HepG2 (cell line): ENCODE measurements at regions not wholly inside any gene's neighbourhood (a gene's known extent, or its start where the extent isn't known, plus 50 kb on each side); places are given as distances from the start of the nearest gene placed in this dataset.

Source experiments
- ATAC-seq: fragments of 200-7000 bp; cut with Tn5 transposase; 3 replicates; pipeline ENCODE4 v1.9.1; 2020; ENCODE audit warnings: mild to moderate bottlenecking, moderate library complexity
- BruUV-seq: library from RNA; stranded (reverse); fragments of 400-500 nt; replicated peaks from 2 replicates; lab custom pipeline; 2021; lab: Mats Ljungman, UMichigan
- CTCF ChIA-PET: fragments of 300-600 bp; formaldehyde crosslinking; extraction: SDS; loops from one replicate; lab custom pipeline; 2021; ENCODE audit warnings: low total read pairs, inconsistent platforms, low intra/inter-chr PET ratio; lab: Yijun Ruan, JAX
- POLR2A ChIA-PET: fragments of 350-600 bp; sonication (Branson Sonifier 250); formaldehyde crosslinking; loops from one replicate; lab custom pipeline; 2020; ENCODE audit warnings: antibody characterized with exemption, inconsistent platforms; lab: Yijun Ruan, JAX
- DNase-seq: peaks from one replicate; pipeline ENCODE4 v3.0.0-alpha.2; 2015; ENCODE audit warnings: low spot score
- FAIRE-seq: peaks from 3 replicates; lab custom pipeline; 2011; peaks lifted over from hg19 to GRCh38; lab: Jason Lieb, UNC
- H2AFZ ChIP-seq: one replicate; pipeline ENCODE4 v1.6.1; 2011; ENCODE audit warnings: low read length, inconsistent platforms
- H3K27ac ChIP-seq: fragments of 300-600 bp; 3 replicates; pipeline ENCODE4 v1.8.0; 2011; ENCODE audit warnings: mixed run types, mild to moderate bottlenecking, mixed read lengths, low read length, inconsistent platforms; ENCODE audit not compliant: insufficient read depth; ENCODE audit errors: extremely low read length
- H3K27me3 ChIP-seq, 2 experiments: fragments of 200-600 bp in 1 of 2; 2 replicates in 1 of 2; 3 replicates in 1 of 2; pipeline versions ENCODE4 v1.6.0 to v1.8.0; 2011; ENCODE audit warnings: low read length in 2 of 2, mild to moderate bottlenecking in 2 of 2, moderate library complexity in 2 of 2, inconsistent platforms in 1 of 2; ENCODE audit not compliant: insufficient read depth in 2 of 2, control insufficient read depth in 1 of 2
- H3K36me3 ChIP-seq, 2 experiments: fragments of 200-600 bp in 1 of 2; replicated peaks in 1 of 2; 2 replicates in 1 of 2; 3 replicates in 1 of 2; pipeline versions ENCODE4 v1.5.1 to v1.8.0; 2011; ENCODE audit warnings: low read length in 2 of 2, inconsistent platforms in 1 of 2; ENCODE audit not compliant: insufficient read depth in 2 of 2, control insufficient read depth in 1 of 2
- H3K4me1 ChIP-seq: 2 replicates; pipeline ENCODE4 v1.5.1; 2012; ENCODE audit warnings: low read length, inconsistent platforms; ENCODE audit not compliant: insufficient read depth
- H3K4me2 ChIP-seq: 2 replicates; pipeline ENCODE4 v1.6.0; 2011; ENCODE audit warnings: low read depth, low read length, inconsistent platforms
- H3K4me3 ChIP-seq, 3 experiments: fragments of 200-600 bp in 1 of 3; sonication (generic), shearing (Covaris generic) in 1 of 3; replicated peaks in 1 of 3; 2 replicates each; pipeline ENCODE4 v1.5.1; 2011 to 2016; ENCODE audit warnings: low read length in 3 of 3, inconsistent platforms in 2 of 3, low read depth in 2 of 3, mild to moderate bottlenecking in 2 of 3, control low read depth in 1 of 3, mixed read lengths in 1 of 3; ENCODE audit not compliant: insufficient read depth in 1 of 3
- H3K79me2 ChIP-seq: one replicate; pipeline ENCODE4 v1.6.1; 2011; ENCODE audit warnings: low read length, inconsistent platforms; ENCODE audit not compliant: insufficient read depth
- H3K9ac ChIP-seq: 2 replicates; pipeline ENCODE4 v1.6.0; 2011; ENCODE audit warnings: mild to moderate bottlenecking, low read depth, low read length, inconsistent platforms; ENCODE audit not compliant: insufficient read depth
- H3K9me3 ChIP-seq: 2 replicates; pipeline ENCODE4 v1.5.1; 2012; ENCODE audit warnings: mild to moderate bottlenecking, low read length
- H4K20me1 ChIP-seq: 2 replicates; pipeline ENCODE4 v1.6.0; 2011; ENCODE audit warnings: inconsistent platforms, mild to moderate bottlenecking, low read length, moderate library complexity; ENCODE audit not compliant: insufficient read depth
- ARHGAP35 ChIP-seq: sonication (generic); formaldehyde crosslinking; IDR thresholded peaks from 2 replicates; pipeline ENCODE4 v1.9.0; 2022; ENCODE audit warnings: mild to moderate bottlenecking, inconsistent platforms, moderate library complexity, missing genetic modification reagents, borderline replicate concordance
- ATM ChIP-seq: fragments of 450-650 bp; IDR thresholded peaks from 2 replicates; pipeline ENCODE4 v1.7.1; 2017; ENCODE audit warnings: mild to moderate bottlenecking, borderline replicate concordance
- GPBP1L1 ChIP-seq: sonication (generic); formaldehyde crosslinking; IDR thresholded peaks from 2 replicates; pipeline ENCODE4 v1.5.0; 2020; ENCODE audit warnings: mild to moderate bottlenecking, missing genetic modification reagents
- HNF4G ChIP-seq, 2 experiments: sonication (generic) in 1 of 2; formaldehyde crosslinking in 1 of 2; IDR thresholded peaks; 2 replicates each; pipeline versions ENCODE4 v1.4.0 to v1.6.1; 2011 to 2020; ENCODE audit warnings: borderline replicate concordance in 2 of 2, low read depth in 2 of 2, mild to moderate bottlenecking in 2 of 2, low read length in 1 of 2, missing genetic modification reagents in 1 of 2, moderate library complexity in 1 of 2
- MXD3 ChIP-seq: IDR thresholded peaks from 2 replicates; pipeline ENCODE4 v1.6.1; 2016; ENCODE audit warnings: mild to moderate bottlenecking, missing biosample characterization, missing genetic modification reagents
- RFXANK ChIP-seq: IDR thresholded peaks from 2 replicates; pipeline ENCODE4 v1.6.1; 2016
- RXRA ChIP-seq: sonication (generic); formaldehyde crosslinking; IDR thresholded peaks from 2 replicates; pipeline ENCODE4 v1.5.1; 2020; ENCODE audit warnings: missing genetic modification reagents
- ZBTB33 ChIP-seq: sonication (generic); formaldehyde crosslinking; IDR thresholded peaks from 2 replicates; pipeline ENCODE4 v1.4.0; 2020; ENCODE audit warnings: missing genetic modification reagents
- ZBTB8A ChIP-seq: sonication (generic); formaldehyde crosslinking; IDR thresholded peaks from 2 replicates; pipeline ENCODE4 v1.4.0; 2020; ENCODE audit warnings: mild to moderate bottlenecking, low read depth, missing genetic modification reagents, borderline replicate concordance
- ZNF142 ChIP-seq: sonication (generic); formaldehyde crosslinking; IDR thresholded peaks from 2 replicates; pipeline ENCODE4 v1.4.0; 2020; ENCODE audit warnings: missing genetic modification reagents
- ZNF550 ChIP-seq: sonication (generic); formaldehyde crosslinking; IDR thresholded peaks from 2 replicates; pipeline ENCODE4 v1.4.0; 2020; ENCODE audit warnings: mild to moderate bottlenecking, missing genetic modification reagents, borderline replicate concordance
- WGBS: methylation state at CpG from one replicate; pipeline ENCODE4 v1.1.6; 2017; ENCODE audit warnings: low lambda C conversion rate; 5-methylcytosine and 5-hydroxymethylcytosine counted together
- in situ Hi-C: cut with HindIII; loops from 2 replicates; pipeline ENCODE4 v1.10.0; 2017; ENCODE audit warnings: low pct_unique_long_range_greater_than_20kb; ENCODE audit not compliant: extremely low pct_ligation_motif_present
- intact Hi-C: fragments of 100-400 bp; cut with micrococcal nuclease; formaldehyde crosslinking; loops from one replicate; pipeline ENCODE4 v1.10.0; 2022; ENCODE audit not compliant: unreplicated experiment

- TF ChIP-seq HNF4G (IDR thresholded peaks at IDR 0.05; ENCODE audit: borderline replicate concordance, low read depth, low read length) (no peak), HNF4G (CRISPR knock-in tag; IDR thresholded peaks at IDR 0.05; ENCODE audit: borderline replicate concordance, low read depth) (no peak)
- TF ChIP-seq, all 625 proteins: peak for 0
Measured at GRCh38 chr11:127632546-127632945, 632.0 kb upstream of the KIRREL3 start (continued).

GRCh38 chr11:127631974-127632373 lies 631.4 kb upstream of the KIRREL3 start:
- no peak overlapping the region for H3K9ac ChIP-seq
- H3K36me3 ChIP-seq, result no peaks in the 10 kb centered on the region
- FAIRE-seq (no peak), DNase-seq (no peak), ATAC-seq (no peak)
- WGBS, result 17% methylated on average over 5 of the region's 5 CpGs
- no peak overlapping the region for H3K4me3 ChIP-seq
- H3K27me3 ChIP-seq, result no peaks in the 10 kb centered on the region
- H3K4me1 ChIP-seq, result no peaks in the 10 kb centered on the region
- H3K9me3 ChIP-seq, result peaks cover 68% of the 10 kb centered on the region
- H3K4me2 ChIP-seq, result no peak overlapping the region
- no TSS peak for BruUV-seq
- H3K79me2 ChIP-seq, result no peaks in the 10 kb centered on the region
- intact Hi-C loops, result no loop called here
- no peak for TF ChIP-seq RXRA
- TF ChIP-seq ATM, result no peak
- no peak for TF ChIP-seq GPBP1L1 (CRISPR knock-in tag)
- TF ChIP-seq MXD3, result no peak
- TF ChIP-seq ZBTB8A (CRISPR knock-in tag), result no peak
- TF ChIP-seq RFXANK (CRISPR knock-in tag), result no peak
- TF ChIP-seq ZNF142 (CRISPR knock-in tag), result no peak
- TF ChIP-seq ZBTB33, result no peak
- no peak for TF ChIP-seq ZNF550 (CRISPR knock-in tag)
- TF ChIP-seq ARHGAP35 (CRISPR knock-in tag), result no peak
- in situ Hi-C loops, result no loop called here
- ChIA-PET CTCF (no interaction called here), POLR2A (no interaction called here)
- no peak overlapping the region for H3K27ac ChIP-seq
- H2AFZ ChIP-seq, result no peak overlapping the region
- H4K20me1 ChIP-seq, result no peaks in the 10 kb centered on the region
